Naive thymus-derived CD4-positive, alpha-beta T cell (primary cell): ENCODE measurements at regions not wholly inside any gene's neighbourhood (a gene's known extent, or its start where the extent isn't known, plus 50 kb on each side); places are given as distances from the start of the nearest gene placed in this dataset.

Source experiments
- ATAC-seq: fragments of 150-1000 bp; cut with Tn5 transposase; 2 replicates; pipeline ENCODE4 v1.10.0; 2021; ENCODE audit warnings: mild to moderate bottlenecking, moderate library complexity
- CTCF ChIA-PET: fragments of 350-600 bp; sonication (Branson Sonifier 250); formaldehyde crosslinking; loops from one replicate; lab custom pipeline; 2021; ENCODE audit warnings: antibody characterized with exemption; lab: Charles Lee
- POLR2A ChIA-PET: fragments of 350-600 bp; sonication (Branson Sonifier 250); formaldehyde crosslinking; loops from one replicate; lab custom pipeline; 2021; ENCODE audit warnings: antibody characterized with exemption, inconsistent platforms; lab: Charles Lee
- DNase-seq, 9 donors: peaks; one replicate each; pipeline versions ENCODE4 v3.0.0 to v3.0.0-alpha.2; 2020 to 2022; ENCODE audit warnings: mixed read lengths in 1 of 9
- H3K27ac ChIP-seq: one replicate; pipeline ENCODE4 v1.7.0; 2013; ENCODE audit warnings: mild to moderate bottlenecking, low read depth, low read length, moderate library complexity
- H3K27me3 ChIP-seq, 2 donors: one replicate each; pipeline ENCODE4 v1.7.0; 2013; ENCODE audit warnings: low read length in 2 of 2, mild to moderate bottlenecking in 2 of 2, moderate library complexity in 2 of 2; ENCODE audit not compliant: control insufficient read depth in 2 of 2, insufficient read depth in 2 of 2
- H3K36me3 ChIP-seq, 3 experiments: 1 replicate in 2 of 3; 2 replicates in 1 of 3; pipeline ENCODE4 v1.7.0; 2013; ENCODE audit warnings: low read length in 3 of 3, mild to moderate bottlenecking in 3 of 3, moderate library complexity in 1 of 3; ENCODE audit not compliant: insufficient read depth in 3 of 3, control insufficient read depth in 2 of 3
- H3K4me1 ChIP-seq, 2 donors: one replicate each; pipeline ENCODE4 v1.7.0; 2013; ENCODE audit warnings: low read length in 2 of 2, mild to moderate bottlenecking in 2 of 2, moderate library complexity in 1 of 2; ENCODE audit not compliant: control insufficient read depth in 2 of 2, insufficient read depth in 2 of 2
- H3K4me3 ChIP-seq: 2 replicates; pipeline ENCODE4 v1.7.0; 2013; ENCODE audit warnings: mild to moderate bottlenecking, low read length
- H3K9me3 ChIP-seq, 3 experiments: 1 replicate in 2 of 3; 2 replicates in 1 of 3; pipeline ENCODE4 v1.7.0; 2013; ENCODE audit warnings: low read length in 3 of 3; ENCODE audit not compliant: control insufficient read depth in 2 of 3
- H3K27ac Mint-ChIP-seq, 9 donors: one replicate each; pipeline ENCODE4 v1.8.0; 2020 to 2022; ENCODE audit warnings: mixed read lengths in 9 of 9, mild to moderate bottlenecking in 8 of 9, moderate library complexity in 5 of 9, inconsistent platforms in 2 of 9
- H3K27me3 Mint-ChIP-seq, 5 donors: one replicate each; pipeline ENCODE4 v1.8.0; 2021 to 2022; ENCODE audit warnings: mixed read lengths in 5 of 5, mild to moderate bottlenecking in 1 of 5
- H3K36me3 Mint-ChIP-seq, 5 donors: one replicate each; pipeline ENCODE4 v1.8.0; 2020 to 2022; ENCODE audit warnings: mixed read lengths in 5 of 5, mild to moderate bottlenecking in 3 of 5, inconsistent platforms in 1 of 5
- H3K4me1 Mint-ChIP-seq, 7 donors: one replicate each; pipeline ENCODE4 v1.8.0; 2020 to 2022; ENCODE audit warnings: mixed read lengths in 7 of 7, mild to moderate bottlenecking in 3 of 7, inconsistent platforms in 1 of 7
- H3K4me3 Mint-ChIP-seq, 10 donors: one replicate each; pipeline ENCODE4 v1.8.0; 2020 to 2022; ENCODE audit warnings: mild to moderate bottlenecking in 10 of 10, mixed read lengths in 10 of 10, moderate library complexity in 6 of 10, inconsistent platforms in 2 of 10
- H3K9me3 Mint-ChIP-seq, 11 donors: one replicate each; pipeline ENCODE4 v1.8.0; 2020 to 2022; ENCODE audit warnings: mixed read lengths in 11 of 11, mild to moderate bottlenecking in 4 of 11, inconsistent platforms in 1 of 11, moderate library complexity in 1 of 11
- intact Hi-C, 2 donors: fragments of 100-400 bp; cut with micrococcal nuclease; formaldehyde crosslinking; loops; one replicate each; pipeline ENCODE4 v1.15.1; 2023

GRCh38 chr3:10555263-10555662 is 49.9 kb upstream of the ATP2B2 start:
- Histone ChIP-seq H3K4me3 (no peak overlapping the region), H3K36me3 (no peaks in the 10 kb centered on the region), H3K27ac (no peak overlapping the region), H3K27me3 (no peaks in the 10 kb centered on the region), H3K9me3 (no peaks in the 10 kb centered on the region), H3K4me1 (peaks cover 11 to 17% of the 10 kb centered on the region in 2 donors)
- Mint-ChIP-seq H3K4me1 (peaks cover 0 to 27% (median 20%) of the 10 kb centered on the region in 7 donors), H3K9me3 (peaks cover 0 to 1% (median 0%) of the 10 kb centered on the region in 11 donors), H3K27me3 (peaks cover 0 to 10% (median 6%) of the 10 kb centered on the region in 5 donors), H3K27ac (no peak overlapping the region), H3K4me3 (no peak overlapping the region), H3K36me3 (no peaks in the 10 kb centered on the region)
- ATAC-seq (no peak), DNase-seq (peak in 1 of 9 donors; percentile 6)
- POLR2A ChIA-PET: no interaction called here
- CTCF ChIA-PET: no interaction called here
- intact Hi-C loops: no loop called here

- DNase-seq (peak in 1 of 9 donors; percentile 10), ATAC-seq (no peak)
- Histone ChIP-seq H3K36me3 (no peaks in the 10 kb centered on the region), H3K27ac (no peak overlapping the region), H3K4me1 (peaks cover 11 to 16% of the 10 kb centered on the region in 2 donors), H3K27me3 (no peaks in the 10 kb centered on the region), H3K9me3 (no peaks in the 10 kb centered on the region), H3K4me3 (no peak overlapping the region)
- no peak overlapping the region for H3K4me3 Mint-ChIP-seq
- H3K27me3 Mint-ChIP-seq: peaks cover 5 to 17% (median 10%) of the 10 kb centered on the region in 5 donors
- H3K36me3 Mint-ChIP-seq: no peaks in the 10 kb centered on the region
- H3K9me3 Mint-ChIP-seq: peaks cover 0 to 4% (median 0%) of the 10 kb centered on the region in 11 donors
- ChIA-PET POLR2A (no interaction called here), CTCF (no interaction called here)
- no peak overlapping the region for H3K27ac Mint-ChIP-seq
- intact Hi-C loops: no loop called here
- H3K4me1 Mint-ChIP-seq: peaks cover 0 to 23% (median 15%) of the 10 kb centered on the region in 7 donors
Measured at GRCh38 chr3:10556312-10556711, 50.9 kb upstream of the ATP2B2 start.

- H3K27me3 Mint-ChIP-seq: peaks cover 8 to 24% (median 19%) of the 10 kb centered on the region in 5 donors
- CTCF ChIA-PET: no interaction called here
- peaks cover 0 to 4% (median 0%) of the 10 kb centered on the region in 11 donors for H3K9me3 Mint-ChIP-seq
- peaks cover 7 to 10% of the 10 kb centered on the region in 2 donors for H3K4me1 ChIP-seq
- no peaks in the 10 kb centered on the region for H3K36me3 ChIP-seq
- H3K27me3 ChIP-seq: no peaks in the 10 kb centered on the region
- no peak overlapping the region for H3K4me3 ChIP-seq
- DNase-seq (peak in 1 of 9 donors; percentile 9), ATAC-seq (no peak)
- H3K4me1 Mint-ChIP-seq: peaks cover 0 to 14% (median 6%) of the 10 kb centered on the region in 7 donors
- no peak overlapping the region for H3K27ac ChIP-seq
- POLR2A ChIA-PET: no interaction called here
- no peaks in the 10 kb centered on the region for H3K9me3 ChIP-seq
- H3K36me3 Mint-ChIP-seq: no peaks in the 10 kb centered on the region
- H3K27ac Mint-ChIP-seq: no peak overlapping the region
- intact Hi-C loops: no loop called here
- H3K4me3 Mint-ChIP-seq: no peak overlapping the region
Measured at GRCh38 chr3:10557250-10557649, 51.9 kb upstream of the ATP2B2 start.

GRCh38 chr3:10557781-10558373 is 52.5 kb upstream of the ATP2B2 start:
- intact Hi-C loops: no loop called here
- Mint-ChIP-seq H3K27me3 (peaks cover 8 to 27% (median 19%) of the 10 kb centered on the region in 5 donors), H3K27ac (no peak overlapping the region), H3K36me3 (no peaks in the 10 kb centered on the region), H3K4me3 (no peak overlapping the region), H3K9me3 (peaks cover 0 to 4% (median 0%) of the 10 kb centered on the region in 11 donors), H3K4me1 (peaks cover 0 to 8% (median 0%) of the 10 kb centered on the region in 7 donors)
- Histone ChIP-seq H3K4me1 (peaks cover under 1 to 3% of the 10 kb centered on the region in 2 donors), H3K27me3 (no peaks in the 10 kb centered on the region), H3K4me3 (no peak overlapping the region), H3K27ac (no peak overlapping the region), H3K36me3 (no peaks in the 10 kb centered on the region), H3K9me3 (no peaks in the 10 kb centered on the region)
- ChIA-PET POLR2A (no interaction called here), CTCF (no interaction called here)
- peak; percentile 28 for ATAC-seq
- DNase-seq: peak in 1 of 9 donors; percentile 19

- Histone ChIP-seq H3K27ac (no peak overlapping the region), H3K27me3 (no peaks in the 10 kb centered on the region), H3K4me3 (no peak overlapping the region), H3K9me3 (no peaks in the 10 kb centered on the region), H3K36me3 (no peaks in the 10 kb centered on the region), H3K4me1 (no peaks in the 10 kb centered on the region)
- intact Hi-C loops: no loop called here
- Mint-ChIP-seq H3K4me1 (peaks cover 0 to 5% (median 0%) of the 10 kb centered on the region in 7 donors), H3K27me3 (peaks cover 8 to 27% (median 21%) of the 10 kb centered on the region in 5 donors), H3K36me3 (no peaks in the 10 kb centered on the region), H3K4me3 (no peak overlapping the region), H3K27ac (no peak overlapping the region), H3K9me3 (peaks cover 0 to 4% (median 0%) of the 10 kb centered on the region in 11 donors)
- CTCF ChIA-PET: no interaction called here
- ATAC-seq (no peak), DNase-seq (no peak)
- POLR2A ChIA-PET: no interaction called here
Measured at GRCh38 chr3:10558736-10559135, 53.4 kb upstream of the ATP2B2 start.

- H3K4me3 Mint-ChIP-seq: no peak overlapping the region
- intact Hi-C loops: no loop called here
- no peak overlapping the region for H3K27ac Mint-ChIP-seq
- ChIA-PET CTCF (interaction anchor here (0.6 kb wide), 1 partner anchor 193 kb away, joined by 3 read pairs; no protein-coding TSS in a partner anchor), POLR2A (no interaction called here)
- H3K36me3 ChIP-seq: no peaks in the 10 kb centered on the region
- H3K4me3 ChIP-seq: no peak overlapping the region
- H3K36me3 Mint-ChIP-seq: peaks cover 0 to 3% (median 0%) of the 10 kb centered on the region in 5 donors
- ATAC-seq (no peak), DNase-seq (peak in 1 of 9 donors; percentile 8)
- no peak overlapping the region for H3K27ac ChIP-seq
- peaks cover 0 to 5% (median 0%) of the 10 kb centered on the region in 7 donors for H3K4me1 Mint-ChIP-seq
- no peaks in the 10 kb centered on the region for H3K9me3 ChIP-seq
- H3K4me1 ChIP-seq: no peaks in the 10 kb centered on the region
- no peaks in the 10 kb centered on the region for H3K27me3 ChIP-seq
- peaks cover 13 to 37% (median 32%) of the 10 kb centered on the region in 5 donors for H3K27me3 Mint-ChIP-seq
- H3K9me3 Mint-ChIP-seq: peaks cover 0 to 10% (median 3%) of the 10 kb centered on the region in 11 donors
Measured at GRCh38 chr3:10560060-10560861, 54.9 kb upstream of the ATP2B2 start.
